ENCODE measurements at regions not wholly inside any gene's neighbourhood (a gene's known extent, or its start where the extent isn't known, plus 50 kb on each side); places are given as distances from the start of the nearest gene placed in this dataset.

GRCh38 chr4:157667836-157668235 lies 447.3 kb downstream of the GRIA2 start (continued):
- TF ChIP-seq EZH2 (IDR thresholded peaks at IDR 0.05; ENCODE audit: low read depth, unreplicated experiment) (no peak), ZNF114 (CRISPR knock-in tag; IDR thresholded peaks at IDR 0.05) (no peak), CTCF (conservative IDR thresholded peaks at IDR 0.05; ENCODE audit: low read depth in 2 of 2) (no peak), REST (IDR thresholded peaks at IDR 0.05; ENCODE audit: unreplicated experiment) (no peak), NANOG (IDR thresholded peaks at IDR 0.05; ENCODE audit: borderline replicate concordance) (no peak)

- Mint-ChIP-seq H3K9me3 (no peaks in the 10 kb centered on the region), H3K4me1 (0 out of 3 replicates have a peak, but pooled peaks cover 5% of the 10 kb centered on the region), H3K4me3 (no peak overlapping the region), H3K27ac (no peak overlapping the region), H3K36me3 (ENCODE audit: low read depth) (no peaks in the 10 kb centered on the region), H3K27me3 (ENCODE audit: insufficient read depth, low read depth, poor library complexity) (no peaks in the 10 kb centered on the region)
- ATAC-seq (no peak), DNase-seq (ENCODE audit: low spot score) (no peak)
- Histone ChIP-seq H3K36me3 (ENCODE audit: insufficient read depth) (no peaks in the 10 kb centered on the region), H4K20me1 (replicated peaks; ENCODE audit: insufficient read depth) (no peaks in the 10 kb centered on the region), H3F3A (replicated peaks; ENCODE audit: low read depth) (no peaks in the 10 kb centered on the region), H3K9me2 (ENCODE audit: insufficient read depth) (no peaks in the 10 kb centered on the region), H3K27me3 (ENCODE audit: insufficient read depth) (no peaks in the 10 kb centered on the region), H3K4me1 (ENCODE audit: insufficient read depth) (no peaks in the 10 kb centered on the region), H2AFZ (no peak overlapping the region), H3K4me2 (no peak overlapping the region), H3K27ac (ENCODE audit: low read depth) (no peak overlapping the region), H3K4me3 (no peak overlapping the region), H3K79me2 (replicated peaks; ENCODE audit: insufficient read depth) (no peaks in the 10 kb centered on the region)
- no peak for TF ChIP-seq STAT1 (IDR thresholded peaks at IDR 0.05; ENCODE audit: unreplicated experiment)
- TF ChIP-seq ZNF462 (CRISPR knock-in tag; IDR thresholded peaks at IDR 0.05) = no peak
- TF ChIP-seq CREB1 (CRISPR knock-in tag; IDR thresholded peaks at IDR 0.05; ENCODE audit: low read depth) = no peak
- TF ChIP-seq EZH2phosphoT487 (IDR thresholded peaks at IDR 0.05; ENCODE audit: unreplicated experiment) = no peak
- TF ChIP-seq NANOG (IDR thresholded peaks at IDR 0.05; ENCODE audit: borderline replicate concordance) = no peak
- TF ChIP-seq JUNB (IDR thresholded peaks at IDR 0.05; ENCODE audit: unreplicated experiment) = no peak
- TF ChIP-seq ZNF331 (CRISPR knock-in tag; IDR thresholded peaks at IDR 0.05; ENCODE audit: low read depth) = no peak
- no peak for TF ChIP-seq EZH2 (IDR thresholded peaks at IDR 0.05; ENCODE audit: low read depth, unreplicated experiment)
- TF ChIP-seq CTCF (conservative IDR thresholded peaks at IDR 0.05; ENCODE audit: low read depth in 2 of 2) = no peak
- no peak for TF ChIP-seq POLR2AphosphoS5 (IDR thresholded peaks at IDR 0.05; ENCODE audit: low read depth)
Observed at GRCh38 chr4:157664726-157665125, 444.2 kb downstream of the GRIA2 start.
